IPS DF 19.7 (cell line): ENCODE measurements at regions not wholly inside any gene's neighbourhood (a gene's known extent, or its start where the extent isn't known, plus 50 kb on each side); places are given as distances from the start of the nearest gene placed in this dataset.

Source experiments
- DNase-seq: peaks from one replicate; pipeline ENCODE4 v3.0.0-alpha.2; 2013; ENCODE audit warnings: low read depth, low spot score

- no peak for DNase-seq
These were observed 296.3 kb downstream of the KCNN2 start for GRCh38 chr5:114658194-114658593.

GRCh38 chr5:114657342-114658130, 295.7 kb downstream of the KCNN2 start:
- DNase-seq, result no peak

GRCh38 chr5:114649878-114650277, 288.0 kb downstream of the KCNN2 start:
- no peak for DNase-seq

GRCh38 chr5:114648940-114649339, 287.1 kb downstream of the KCNN2 start:
- DNase-seq, result no peak

GRCh38 chr5:114644576-114644975, 282.7 kb downstream of the KCNN2 start:
- no peak for DNase-seq

GRCh38 chr5:114636271-114636670, 274.4 kb downstream of the KCNN2 start:
- DNase-seq, result no peak

GRCh38 chr5:114634967-114635901, 273.4 kb downstream of the KCNN2 start:
- DNase-seq, result no peak

GRCh38 chr5:114634517-114634916, 272.6 kb downstream of the KCNN2 start:
- DNase-seq, result no peak

- DNase-seq, result no peak
These were observed 250.5 kb downstream of the KCNN2 start for GRCh38 chr5:114612406-114612805.

GRCh38 chr5:114581136-114581535, 219.3 kb downstream of the KCNN2 start:
- DNase-seq, result peak; percentile 40

- no peak for DNase-seq
These were observed 204.0 kb downstream of the KCNN2 start for GRCh38 chr5:114565871-114566270.

GRCh38 chr5:114565139-114565538, 203.3 kb downstream of the KCNN2 start:
- DNase-seq, result no peak

- DNase-seq, result no peak
These were observed 199.5 kb downstream of the KCNN2 start for GRCh38 chr5:114561415-114561814.
